ENCODE measurements at regions not wholly inside any gene's neighbourhood (a gene's known extent, or its start where the extent isn't known, plus 50 kb on each side); places are given as distances from the start of the nearest gene placed in this dataset.
"Not testable (repeated sequence)": the region's sequence is repeated elsewhere in the genome, so short reads cannot be mapped to it uniquely, and the experiment has no call there.

DNA sequence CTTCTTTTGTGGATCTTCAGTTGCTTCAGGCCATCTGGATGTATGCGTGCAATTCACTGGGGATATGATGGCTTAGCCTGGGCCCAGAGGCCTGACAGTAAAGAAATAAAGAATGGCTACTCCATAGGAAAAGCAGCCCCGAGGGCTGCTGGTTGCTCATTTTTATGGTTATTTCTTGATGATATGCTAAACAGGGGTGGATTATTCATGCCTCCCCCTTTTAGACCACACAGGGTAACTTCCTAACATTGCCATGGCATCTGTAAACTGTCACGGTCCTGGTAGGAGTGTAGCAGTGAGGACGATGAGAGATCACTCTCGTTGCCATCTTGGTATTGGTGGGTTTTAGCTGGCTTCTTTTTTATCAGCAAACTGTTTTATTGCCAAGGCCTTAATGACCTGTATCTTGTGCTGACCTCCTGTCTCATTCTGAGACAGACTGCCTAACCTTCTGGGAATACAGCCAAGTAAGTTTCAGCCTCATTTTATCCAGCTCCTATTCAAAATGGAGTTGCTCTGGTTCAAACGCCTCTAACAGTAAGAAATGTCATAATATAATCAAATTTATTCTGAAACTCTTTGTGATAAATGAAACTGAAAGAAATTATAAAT is 60.5 kb downstream of the DSEL start:
- no peak for DNase-seq (ENCODE audit: low read depth in 2 of 2)

DNA sequence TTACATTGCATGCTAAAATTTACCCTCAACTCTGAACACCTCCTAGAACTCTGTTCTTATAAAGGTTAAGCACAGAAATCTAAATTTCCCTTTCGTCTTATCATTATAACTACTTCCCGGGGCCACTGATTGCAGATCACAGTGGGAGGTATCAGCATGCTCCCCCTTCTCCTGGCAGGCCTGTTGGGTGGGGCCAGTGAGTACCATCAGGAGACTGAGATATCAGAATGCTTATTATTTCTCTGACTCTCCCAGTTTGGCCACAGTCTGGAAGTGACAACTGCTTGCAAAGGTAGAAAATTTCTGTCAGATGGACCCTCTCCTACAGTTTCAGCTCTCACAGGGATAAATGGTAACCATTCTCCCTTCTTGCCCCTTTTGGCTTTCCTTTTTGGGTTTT is 62.6 kb downstream of the DSEL start:
- no peak for DNase-seq (ENCODE audit: low read depth in 2 of 2)

GRCh38 chr18:67451960-67452359 is 64.6 kb downstream of the DSEL start:
- no peak for DNase-seq (ENCODE audit: low read depth in 2 of 2)

DNA sequence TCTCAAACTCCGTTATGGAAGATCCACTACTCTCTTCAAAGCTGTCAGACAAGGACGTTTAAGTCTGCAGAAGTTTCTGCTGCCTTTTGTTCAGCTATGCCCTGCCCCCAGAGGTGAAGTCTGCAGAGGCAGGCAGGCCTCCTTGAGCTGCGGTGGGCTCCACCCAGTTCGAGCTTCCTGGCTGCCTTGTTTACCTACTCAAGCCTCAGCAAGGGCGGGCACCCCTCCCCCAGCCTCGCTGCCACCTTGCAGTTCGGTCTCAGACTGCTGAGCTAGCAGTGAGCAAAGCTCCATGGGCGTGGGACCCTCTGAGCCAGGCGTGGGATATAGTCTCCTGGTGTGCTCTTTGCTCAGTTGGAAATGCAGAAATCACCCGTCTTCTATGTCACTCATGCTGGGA is 65.4 kb downstream of the DSEL start:
- not testable (repeated sequence) for DNase-seq (ENCODE audit: low read depth in 2 of 2)

GRCh38 chr18:67433971-67434370 is 82.5 kb downstream of the DSEL start:
- DNase-seq (ENCODE audit: low read depth in 2 of 2), result no peak

DNA sequence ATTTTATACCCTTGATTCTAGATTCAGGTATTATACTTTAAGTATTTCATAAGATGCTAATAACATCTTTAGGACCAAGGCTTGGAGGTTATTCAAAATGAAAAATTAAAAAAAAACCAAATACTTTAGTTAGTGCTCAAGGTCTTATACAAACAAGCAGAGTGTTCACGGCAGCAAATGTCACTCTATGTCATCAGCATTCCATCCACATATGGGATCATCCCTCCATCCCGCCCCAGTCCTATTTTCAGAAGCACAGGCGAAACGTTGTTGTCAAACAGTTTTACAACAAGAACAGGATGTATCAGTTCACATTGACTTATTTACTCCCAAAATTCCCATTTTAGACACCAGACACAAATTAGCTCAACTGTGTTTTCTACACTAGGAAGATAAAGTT is 83.7 kb downstream of the DSEL start:
- no peak for DNase-seq (ENCODE audit: low read depth in 2 of 2)

- DNase-seq (ENCODE audit: low read depth in 2 of 2), result no peak
These were observed 87.7 kb downstream of the DSEL start for GRCh38 chr18:67428805-67429204.

GRCh38 chr18:67428158-67428557 is 88.4 kb downstream of the DSEL start:
- no peak for DNase-seq (ENCODE audit: low read depth in 2 of 2)

DNA sequence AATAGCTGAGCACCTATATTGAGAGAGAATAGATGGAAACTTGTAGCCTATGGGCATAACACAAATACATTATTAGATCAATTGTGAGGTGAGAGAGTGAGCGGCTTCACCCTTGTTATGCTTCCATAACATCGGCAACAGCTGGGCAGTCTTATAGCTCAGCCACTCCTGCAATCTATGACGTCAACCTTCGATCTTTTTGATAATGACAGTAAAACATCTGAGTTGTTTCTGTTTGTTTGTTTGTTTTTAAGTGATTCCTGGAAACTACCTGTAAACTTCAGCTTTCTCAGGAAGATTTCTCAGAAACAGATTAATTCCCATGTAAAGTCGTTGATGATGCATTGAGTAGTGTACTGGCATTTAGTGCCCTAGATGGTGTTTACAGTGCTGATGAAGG is 90.0 kb downstream of the DSEL start:
- DNase-seq (ENCODE audit: low read depth in 2 of 2), result no peak

- DNase-seq (ENCODE audit: low read depth in 2 of 2), result no peak
These were observed 90.8 kb downstream of the DSEL start for GRCh38 chr18:67425672-67426071.

- DNase-seq (ENCODE audit: low read depth in 2 of 2), result no peak
These were observed 94.9 kb downstream of the DSEL start for GRCh38 chr18:67421651-67422050.

GRCh38 chr18:67417864-67418523 is 98.5 kb downstream of the DSEL start:
- DNase-seq (ENCODE audit: low read depth in 2 of 2), result peak in 1 of 2 donors; percentile 12

DNA sequence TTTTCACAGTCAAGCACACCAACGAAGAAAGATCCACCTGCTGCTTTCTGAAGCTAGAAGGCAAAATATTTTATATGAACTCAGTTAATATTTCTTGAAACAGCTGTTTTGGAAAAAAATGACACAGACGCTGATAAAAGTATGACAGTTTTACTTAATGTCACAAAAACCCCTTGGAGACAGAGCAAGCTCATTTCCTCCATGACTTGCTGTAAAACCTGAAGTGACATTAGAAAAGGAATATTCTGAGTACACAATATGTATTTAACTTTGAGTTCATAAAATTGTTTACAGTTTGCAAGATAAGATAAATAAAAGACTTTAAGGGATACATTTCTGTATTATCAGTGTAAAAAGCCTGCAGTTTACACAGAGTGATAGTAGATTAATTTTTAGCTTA is 105.4 kb downstream of the DSEL start:
- DNase-seq (ENCODE audit: low read depth in 2 of 2), result no peak

GRCh38 chr18:67410075-67411070 is 106.1 kb downstream of the DSEL start:
- DNase-seq (ENCODE audit: low read depth in 2 of 2), result no peak

DNA sequence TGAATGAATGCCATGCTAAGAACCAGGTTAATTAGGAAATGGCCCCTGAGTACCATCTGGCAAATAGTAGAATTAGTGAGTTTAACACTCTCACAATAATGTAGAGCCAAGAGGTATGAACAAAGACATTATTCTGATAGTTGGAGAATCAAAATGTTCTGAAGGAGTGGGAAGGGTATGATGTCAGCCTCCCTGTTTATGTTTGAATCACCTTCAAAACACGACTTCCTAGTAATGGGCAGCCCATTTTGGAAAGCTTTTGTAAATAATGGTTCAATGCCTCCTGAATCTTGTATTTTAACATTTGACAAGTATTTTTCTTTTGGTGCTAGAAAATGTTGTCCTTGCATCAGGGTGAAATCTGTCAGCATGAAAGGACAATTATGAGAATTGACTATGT is 108.3 kb downstream of the DSEL start:
- DNase-seq (ENCODE audit: low read depth in 2 of 2), result no peak

GRCh38 chr18:67406714-67407113 is 109.8 kb downstream of the DSEL start:
- DNase-seq (ENCODE audit: low read depth in 2 of 2), result no peak

DNA sequence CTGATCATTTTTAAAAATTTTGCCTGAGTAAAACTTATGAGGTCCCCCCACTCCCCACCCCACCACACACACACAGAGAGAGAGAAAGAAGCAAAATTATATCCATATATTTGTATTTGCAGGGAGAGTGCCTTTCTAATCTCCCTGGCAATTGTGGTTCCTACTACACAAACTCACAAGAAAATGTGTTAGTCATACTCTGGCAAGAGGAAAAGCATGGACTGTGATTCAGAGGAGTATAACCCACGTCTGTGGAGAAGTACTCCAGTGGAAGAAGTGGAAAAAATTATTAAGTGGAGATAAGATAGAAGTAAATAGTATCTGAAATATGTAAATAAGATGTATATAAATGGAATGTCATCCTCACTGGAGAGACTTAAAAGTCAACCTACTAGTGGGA is 114.0 kb downstream of the DSEL start:
- no peak for DNase-seq (ENCODE audit: low read depth in 2 of 2)

- no peak for DNase-seq (ENCODE audit: low read depth in 2 of 2)
These were observed 115.9 kb downstream of the DSEL start for GRCh38 chr18:67400502-67401117.

DNA sequence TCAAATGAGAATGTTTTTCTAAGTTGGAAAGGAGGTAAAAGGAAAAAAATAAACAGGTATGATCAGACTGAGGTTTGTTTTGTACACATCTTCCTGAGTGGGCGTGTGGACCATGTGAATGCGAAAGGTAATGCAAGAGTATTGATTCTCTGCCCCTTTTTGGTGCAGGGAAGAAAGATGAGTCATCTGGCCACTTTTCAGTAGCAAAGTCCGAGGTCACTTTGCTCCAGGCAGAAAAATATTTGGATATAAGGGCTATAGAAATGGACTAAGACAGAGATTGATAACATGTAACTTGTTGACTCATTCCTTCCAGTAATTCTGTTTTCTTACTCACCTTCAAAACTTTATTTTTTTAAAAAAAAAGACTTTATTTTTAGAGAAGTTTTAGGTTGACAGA is 130.5 kb downstream of the DSEL start:
- no peak for DNase-seq (ENCODE audit: low read depth in 2 of 2)

DNA sequence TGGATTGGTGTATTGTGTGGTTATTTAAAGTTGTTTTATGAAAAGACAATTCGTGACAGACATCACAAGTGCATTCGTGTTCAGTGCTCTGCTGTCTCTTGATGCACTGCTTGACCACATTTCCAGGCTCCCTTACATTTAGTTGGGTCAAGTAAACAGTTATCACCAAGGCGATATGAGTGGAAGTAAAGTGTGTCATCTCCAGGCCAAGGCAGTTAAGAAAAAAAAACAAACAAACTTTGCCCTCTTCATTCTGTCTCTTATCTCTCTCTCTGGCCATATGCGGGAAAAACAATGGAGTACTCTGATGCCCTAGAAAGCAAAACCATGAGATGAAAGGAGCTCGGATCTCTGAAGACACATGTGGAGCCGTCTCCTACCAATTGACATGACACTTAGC is 131.1 kb downstream of the DSEL start:
- DNase-seq (ENCODE audit: low read depth in 2 of 2), result no peak

DNA sequence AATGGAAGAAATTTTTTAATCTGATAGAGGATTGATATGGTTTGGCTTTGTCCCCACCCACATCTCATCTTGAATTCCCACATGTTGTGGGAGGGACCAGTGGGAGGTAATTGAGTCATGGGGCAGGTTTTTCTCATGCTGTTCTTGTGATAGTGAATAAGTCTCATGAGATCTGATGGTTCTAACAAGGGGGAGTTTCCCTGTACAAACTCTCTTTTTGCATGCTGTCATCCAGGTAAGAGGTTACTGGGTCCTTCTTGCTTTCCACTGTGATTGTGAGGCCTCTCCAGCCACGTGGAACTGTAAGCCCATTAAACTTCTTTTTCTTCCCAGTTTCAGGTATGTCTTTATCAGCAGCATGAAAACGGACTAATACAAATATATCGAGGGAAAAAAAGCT is 132.5 kb downstream of the DSEL start:
- peak in 1 of 2 donors; percentile 5 for DNase-seq (ENCODE audit: low read depth in 2 of 2)

DNA sequence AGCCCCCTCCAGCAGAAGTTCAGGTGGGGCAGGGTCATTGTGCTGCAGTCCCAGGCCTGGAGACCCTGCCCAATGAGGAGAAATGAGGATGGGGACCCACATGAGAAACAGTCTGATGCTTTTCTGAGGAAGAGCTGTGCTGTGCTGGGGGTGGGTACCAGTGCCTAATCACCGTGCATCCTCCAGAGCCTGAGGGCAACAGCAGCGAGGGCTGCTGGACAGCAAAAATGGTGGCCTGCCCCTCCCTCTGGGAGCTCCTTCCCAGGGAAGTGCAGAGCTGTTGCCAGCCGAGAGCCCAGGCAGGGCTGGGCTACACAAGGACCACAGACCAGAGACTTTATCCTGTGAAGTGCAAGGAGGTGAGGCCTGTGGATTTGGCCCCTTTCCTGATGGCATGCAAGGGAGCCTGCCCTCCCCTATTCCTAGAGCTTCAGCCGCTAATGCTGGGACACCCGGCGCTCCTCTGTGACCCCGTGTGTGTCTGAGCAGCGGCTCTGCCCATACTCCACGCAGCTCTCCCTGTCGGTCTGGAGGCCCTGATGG is 134.8 kb downstream of the DSEL start:
- no peak for DNase-seq (ENCODE audit: low read depth in 2 of 2)

Data from stimulated activated CD4-positive, alpha-beta T cell treated with anti-CD3 and anti-CD28 coated beads, Interleukin-1b, Interleukin-23, amount 100 ng/mL, for 4 hours (primary cell).